ENCODE measurements at regions not wholly inside any gene's neighbourhood (a gene's known extent, or its start where the extent isn't known, plus 50 kb on each side); places are given as distances from the start of the nearest gene placed in this dataset.

- no peaks in the 10 kb centered on the region for H3K27me3 Mint-ChIP-seq (ENCODE audit: low read depth)
- no peak for ATAC-seq (replicated peaks in 1 of 2)
These were observed 426.1 kb downstream of the PTPRC start for GRCh38 chr1:199064971-199065370.

GRCh38 chr1:199067483-199067882, 428.6 kb downstream of the PTPRC start:
- H3K27me3 Mint-ChIP-seq (ENCODE audit: low read depth): no peaks in the 10 kb centered on the region
- no peak for ATAC-seq (replicated peaks in 1 of 2)
- no peaks in the 10 kb centered on the region for H3K36me3 Mint-ChIP-seq (ENCODE audit: insufficient read depth in 2 of 2)
- no peaks in the 10 kb centered on the region for H3K9me3 Mint-ChIP-seq
- H3K4me1 Mint-ChIP-seq (ENCODE audit: low read depth): peaks cover 6% of the 10 kb centered on the region
- DNase-seq: no peak
- no peak overlapping the region for H3K27ac Mint-ChIP-seq
- H3K4me3 Mint-ChIP-seq: no peak overlapping the region

More at GRCh38 chr1:199064971-199065370, 426.1 kb downstream of the PTPRC start:
- Mint-ChIP-seq H3K4me3 (no peak overlapping the region), H3K9me3 (no peaks in the 10 kb centered on the region), H3K36me3 (ENCODE audit: insufficient read depth in 2 of 2) (no peaks in the 10 kb centered on the region), H3K4me1 (ENCODE audit: low read depth) (peaks cover 6% of the 10 kb centered on the region), H3K27ac (no peak overlapping the region)
- DNase-seq: no peak

- DNase-seq: no peak
- Mint-ChIP-seq H3K9me3 (no peaks in the 10 kb centered on the region), H3K4me1 (ENCODE audit: low read depth) (peaks cover 6% of the 10 kb centered on the region), H3K36me3 (ENCODE audit: insufficient read depth in 2 of 2) (no peaks in the 10 kb centered on the region), H3K27me3 (ENCODE audit: low read depth) (no peaks in the 10 kb centered on the region), H3K27ac (peak overlapping the region; percentile 70), H3K4me3 (no peak overlapping the region)
- ATAC-seq (replicated peaks in 1 of 2): no peak
These were observed 432.2 kb downstream of the PTPRC start for GRCh38 chr1:199071080-199071479.

GRCh38 chr1:199073166-199073565, 434.3 kb downstream of the PTPRC start:
- no peaks in the 10 kb centered on the region for H3K27me3 Mint-ChIP-seq (ENCODE audit: low read depth)
- H3K4me1 Mint-ChIP-seq (ENCODE audit: low read depth): no peaks in the 10 kb centered on the region
- H3K36me3 Mint-ChIP-seq (ENCODE audit: insufficient read depth in 2 of 2): no peaks in the 10 kb centered on the region
- no peak overlapping the region for H3K4me3 Mint-ChIP-seq
- ATAC-seq (replicated peaks in 1 of 2) (no peak), DNase-seq (no peak)
- no peak overlapping the region for H3K27ac Mint-ChIP-seq
- no peaks in the 10 kb centered on the region for H3K9me3 Mint-ChIP-seq

- H3K4me1 Mint-ChIP-seq (ENCODE audit: low read depth): no peaks in the 10 kb centered on the region
- no peak for DNase-seq
- no peaks in the 10 kb centered on the region for H3K36me3 Mint-ChIP-seq (ENCODE audit: insufficient read depth in 2 of 2)
- no peaks in the 10 kb centered on the region for H3K27me3 Mint-ChIP-seq (ENCODE audit: low read depth)
- H3K9me3 Mint-ChIP-seq: no peaks in the 10 kb centered on the region
- no peak for ATAC-seq (replicated peaks in 1 of 2)
- no peak overlapping the region for H3K4me3 Mint-ChIP-seq
- no peak overlapping the region for H3K27ac Mint-ChIP-seq
These were observed 437.0 kb downstream of the PTPRC start for GRCh38 chr1:199075792-199076191.

- Mint-ChIP-seq H3K27me3 (ENCODE audit: low read depth) (no peaks in the 10 kb centered on the region), H3K4me1 (ENCODE audit: low read depth) (peaks cover 10% of the 10 kb centered on the region), H3K36me3 (ENCODE audit: insufficient read depth in 2 of 2) (no peaks in the 10 kb centered on the region), H3K4me3 (no peak overlapping the region), H3K9me3 (no peaks in the 10 kb centered on the region), H3K27ac (no peak overlapping the region)
- DNase-seq (no peak), ATAC-seq (replicated peaks in 1 of 2) (no peak)
These were observed 441.2 kb downstream of the PTPRC start for GRCh38 chr1:199079994-199080393.

GRCh38 chr1:199081739-199082138, 442.9 kb downstream of the PTPRC start:
- no peak overlapping the region for H3K27ac Mint-ChIP-seq
- H3K4me3 Mint-ChIP-seq: no peak overlapping the region
- no peaks in the 10 kb centered on the region for H3K36me3 Mint-ChIP-seq (ENCODE audit: insufficient read depth in 2 of 2)

GRCh38 chr1:199082778-199083389, 444.0 kb downstream of the PTPRC start:
- H3K27ac Mint-ChIP-seq: no peak overlapping the region

More at GRCh38 chr1:199081739-199082138, 442.9 kb downstream of the PTPRC start:
- DNase-seq (no peak), ATAC-seq (replicated peaks in 1 of 2) (peak in 1 of 2 donors; percentile 66)
- Mint-ChIP-seq H3K4me1 (ENCODE audit: low read depth) (peaks cover 10% of the 10 kb centered on the region), H3K27me3 (ENCODE audit: low read depth) (no peaks in the 10 kb centered on the region), H3K9me3 (peaks cover 0 to 2% of the 10 kb centered on the region in 2 donors)

GRCh38 chr1:199083680-199084079, 444.8 kb downstream of the PTPRC start:
- H3K27me3 Mint-ChIP-seq (ENCODE audit: low read depth): no peaks in the 10 kb centered on the region
- DNase-seq: no peak
- H3K4me3 Mint-ChIP-seq: no peak overlapping the region
- peaks cover 0 to 4% of the 10 kb centered on the region in 2 donors for H3K9me3 Mint-ChIP-seq
- H3K36me3 Mint-ChIP-seq (ENCODE audit: insufficient read depth in 2 of 2): no peaks in the 10 kb centered on the region
- H3K4me1 Mint-ChIP-seq (ENCODE audit: low read depth): peaks cover 16% of the 10 kb centered on the region
- no peak overlapping the region for H3K27ac Mint-ChIP-seq
- ATAC-seq (replicated peaks in 1 of 2): no peak

More at GRCh38 chr1:199082778-199083389, 444.0 kb downstream of the PTPRC start:
- no peak for ATAC-seq (replicated peaks in 1 of 2)
- H3K9me3 Mint-ChIP-seq: peaks cover 0 to 4% of the 10 kb centered on the region in 2 donors
- H3K27me3 Mint-ChIP-seq (ENCODE audit: low read depth): no peaks in the 10 kb centered on the region
- no peaks in the 10 kb centered on the region for H3K36me3 Mint-ChIP-seq (ENCODE audit: insufficient read depth in 2 of 2)
- H3K4me1 Mint-ChIP-seq (ENCODE audit: low read depth): peaks cover 16% of the 10 kb centered on the region
- no peak overlapping the region for H3K4me3 Mint-ChIP-seq
- DNase-seq: no peak

- Mint-ChIP-seq H3K4me1 (ENCODE audit: low read depth) (peaks cover 21% of the 10 kb centered on the region), H3K36me3 (ENCODE audit: insufficient read depth in 2 of 2) (no peaks in the 10 kb centered on the region), H3K27ac (no peak overlapping the region), H3K9me3 (peaks cover 0 to 4% of the 10 kb centered on the region in 2 donors), H3K4me3 (no peak overlapping the region), H3K27me3 (ENCODE audit: low read depth) (no peaks in the 10 kb centered on the region)
- DNase-seq: no peak
- ATAC-seq (replicated peaks in 1 of 2): no peak
These were observed 445.5 kb downstream of the PTPRC start for GRCh38 chr1:199084293-199084692.

- no peak for DNase-seq
- no peak for ATAC-seq (replicated peaks in 1 of 2)
These were observed 447.1 kb downstream of the PTPRC start for GRCh38 chr1:199085903-199086302.

GRCh38 chr1:199087144-199087543, 448.3 kb downstream of the PTPRC start:
- Mint-ChIP-seq H3K9me3 (peaks cover 2 to 4% of the 10 kb centered on the region in 2 donors), H3K4me3 (no peak overlapping the region), H3K27ac (no peak overlapping the region), H3K27me3 (ENCODE audit: low read depth) (no peaks in the 10 kb centered on the region), H3K4me1 (ENCODE audit: low read depth) (peaks cover 31% of the 10 kb centered on the region), H3K36me3 (ENCODE audit: insufficient read depth in 2 of 2) (peaks cover 0 to 2% of the 10 kb centered on the region in 2 donors)
- ATAC-seq (replicated peaks in 1 of 2) (no peak), DNase-seq (no peak)

More at GRCh38 chr1:199085903-199086302, 447.1 kb downstream of the PTPRC start:
- Mint-ChIP-seq H3K4me1 (ENCODE audit: low read depth) (peaks cover 36% of the 10 kb centered on the region), H3K36me3 (ENCODE audit: insufficient read depth in 2 of 2) (peaks cover 0 to 2% of the 10 kb centered on the region in 2 donors), H3K27ac (no peak overlapping the region), H3K4me3 (no peak overlapping the region), H3K9me3 (peaks cover 0 to 4% of the 10 kb centered on the region in 2 donors), H3K27me3 (ENCODE audit: low read depth) (no peaks in the 10 kb centered on the region)

GRCh38 chr1:199089393-199090122, 450.7 kb downstream of the PTPRC start:
- peaks cover 25% of the 10 kb centered on the region for H3K4me1 Mint-ChIP-seq (ENCODE audit: low read depth)
- no peaks in the 10 kb centered on the region for H3K27me3 Mint-ChIP-seq (ENCODE audit: low read depth)
- peaks cover 0 to 4% of the 10 kb centered on the region in 2 donors for H3K36me3 Mint-ChIP-seq (ENCODE audit: insufficient read depth in 2 of 2)
- peaks cover 4 to 5% of the 10 kb centered on the region in 2 donors for H3K9me3 Mint-ChIP-seq
- H3K4me3 Mint-ChIP-seq: peak overlapping the region in 1 of 2 donors; percentile 62
- DNase-seq (peak; percentile 41 to 59), ATAC-seq (replicated peaks in 1 of 2) (peak; percentile 90 to 92)
- H3K27ac Mint-ChIP-seq: peak overlapping the region; percentile 7
